Endothelial cell of umbilical vein (primary cell): ENCODE measurements at regions not wholly inside any gene's neighbourhood (a gene's known extent, or its start where the extent isn't known, plus 50 kb on each side); places are given as distances from the start of the nearest gene placed in this dataset.
A peak's percentile ranks its signal among the peaks of the same experiment; 100 is the strongest.

Experiments
- BruUV-seq: library from RNA; stranded (reverse); fragments of 400-500 nt; replicated peaks from 2 replicates; lab custom pipeline; 2021; lab: Mats Ljungman, UMichigan
- CTCF ChIA-PET: fragments of 300-600, 350-600 bp; sonication (Branson Sonifier 250); formaldehyde crosslinking; loops from one replicate; lab custom pipeline; 2021; ENCODE audit warnings: antibody characterized with exemption, inconsistent platforms; lab: Charles Lee
- POLR2A ChIA-PET: fragments of 300-600, 350-600 bp; sonication (Branson Sonifier 250); formaldehyde crosslinking; loops from one replicate; lab custom pipeline; 2021; ENCODE audit warnings: antibody characterized with exemption, inconsistent platforms; lab: Charles Lee
- DNase-seq: peaks from one replicate; pipeline ENCODE4 v3.0.0-alpha.2; 2011; ENCODE audit warnings: low read depth, low spot score
- FAIRE-seq: peaks from 2 replicates; lab custom pipeline; 2011; peaks lifted over from hg19 to GRCh38; lab: Jason Lieb, UNC
- H2AFZ ChIP-seq: 2 replicates; pipeline ENCODE4 v1.6.0; 2012; ENCODE audit warnings: low read depth, low read length, control low read depth, inconsistent platforms
- H3K27ac ChIP-seq: 2 replicates; pipeline ENCODE4 v1.5.1; 2011; ENCODE audit warnings: low read depth, mild to moderate bottlenecking, control low read depth, low read length, moderate library complexity; ENCODE audit not compliant: insufficient read depth
- H3K27me3 ChIP-seq, 2 experiments: 2 replicates each; pipeline versions ENCODE4 v1.6.0 to v1.6.1; 2011; ENCODE audit warnings: low read length in 2 of 2, mixed read lengths in 1 of 2; ENCODE audit not compliant: control insufficient read depth in 2 of 2, insufficient read depth in 2 of 2
- H3K36me3 ChIP-seq, 2 experiments: 2 replicates in 1 of 2; 3 replicates in 1 of 2; pipeline ENCODE4 v1.5.1; 2011; ENCODE audit warnings: low read length in 2 of 2, mild to moderate bottlenecking in 1 of 2, moderate library complexity in 1 of 2; ENCODE audit not compliant: control insufficient read depth in 2 of 2, insufficient read depth in 2 of 2; ENCODE audit errors: extremely low read depth in 1 of 2
- H3K4me1 ChIP-seq: 3 replicates; pipeline ENCODE4 v1.5.1; 2011; ENCODE audit warnings: mild to moderate bottlenecking, low read length; ENCODE audit not compliant: control insufficient read depth, insufficient read depth; ENCODE audit errors: extremely low read depth
- H3K4me2 ChIP-seq: 2 replicates; pipeline ENCODE4 v1.6.1; 2011; ENCODE audit warnings: low read length, control low read depth, mixed read lengths; ENCODE audit not compliant: insufficient read depth
- H3K4me3 ChIP-seq, 3 experiments: fragments of 200-600 bp in 1 of 3; sonication (generic), shearing (Covaris generic) in 1 of 3; replicated peaks in 1 of 3; 2 replicates each; pipeline ENCODE4 v1.5.1; 2011 to 2016; ENCODE audit warnings: control low read depth in 3 of 3, low read length in 3 of 3, mild to moderate bottlenecking in 2 of 3, inconsistent platforms in 1 of 3, low read depth in 1 of 3, moderate library complexity in 1 of 3; ENCODE audit not compliant: insufficient read depth in 1 of 3
- H3K79me2 ChIP-seq: 2 replicates; pipeline ENCODE4 v1.6.0; 2012; ENCODE audit warnings: low read length, inconsistent platforms; ENCODE audit not compliant: control insufficient read depth, insufficient read depth
- H3K9ac ChIP-seq: replicated peaks from 2 replicates; pipeline ENCODE3; 2011; ENCODE audit warnings: low read length, control low read depth; ENCODE audit not compliant: insufficient read depth; ENCODE audit errors: extremely low read depth
- H3K9me1 ChIP-seq: replicated peaks from 3 replicates; pipeline ENCODE4 v1.6.0; 2011; ENCODE audit warnings: mild to moderate bottlenecking, low read length; ENCODE audit not compliant: control insufficient read depth, insufficient read depth; ENCODE audit errors: extremely low read depth
- H3K9me3 ChIP-seq: replicated peaks from 2 replicates; pipeline ENCODE4 v1.5.1; 2012; ENCODE audit warnings: low read length, inconsistent platforms; ENCODE audit not compliant: control insufficient read depth, insufficient read depth
- H4K20me1 ChIP-seq: replicated peaks from 2 replicates; pipeline ENCODE3; 2011; ENCODE audit warnings: mild to moderate bottlenecking, low read length; ENCODE audit not compliant: control insufficient read depth, insufficient read depth; ENCODE audit errors: extremely low read depth
- CTCF ChIP-seq, 2 donors: IDR thresholded peaks; 1 replicate in 1 of 2; 2 replicates in 1 of 2; pipeline ENCODE4 v1.5.1; 2011; ENCODE audit warnings: low read length in 2 of 2, mild to moderate bottlenecking in 2 of 2, moderate library complexity in 2 of 2, control low read depth in 1 of 2, inconsistent platforms in 1 of 2, low read depth in 1 of 2; ENCODE audit not compliant: insufficient read depth in 1 of 2; ENCODE audit errors: extremely low read depth in 1 of 2
- EZH2 ChIP-seq: IDR thresholded peaks from 2 replicates; pipeline ENCODE4 v1.6.1; 2012; ENCODE audit warnings: borderline replicate concordance, low read depth, mild to moderate bottlenecking, moderate library complexity, low read length, inconsistent platforms; ENCODE audit not compliant: severe bottlenecking
- GATA2 ChIP-seq: IDR thresholded peaks from 2 replicates; pipeline ENCODE4 v1.7.0; 2011; ENCODE audit warnings: low read depth, mild to moderate bottlenecking, moderate library complexity, mixed read lengths, low read length; ENCODE audit not compliant: insufficient read length, insufficient read depth
- POLR2AphosphoS5 ChIP-seq: IDR thresholded peaks from 2 replicates; pipeline ENCODE4 v1.6.1; 2012; ENCODE audit warnings: low read depth, mild to moderate bottlenecking, control low read depth, low read length, moderate library complexity; ENCODE audit not compliant: insufficient read depth
- dilution Hi-C: fragments of 300-500 bp; cut with MboI; formaldehyde crosslinking; loops from one replicate; pipeline ENCODE4 v1.15.0; 2019; ENCODE audit warnings: low sequenced_read_pairs; ENCODE audit not compliant: extremely low pct_ligation_motif_present
- intact Hi-C: fragments of 100-400 bp; cut with micrococcal nuclease; formaldehyde crosslinking; loops from one replicate; pipeline ENCODE4 v1.10.0; 2022

- Histone ChIP-seq H3K79me2 (no peaks in the 10 kb centered on the region), H3K4me1 (peaks cover 4% of the 10 kb centered on the region), H3K27ac (no peak overlapping the region), H3K4me2 (no peak overlapping the region), H3K9me1 (no peaks in the 10 kb centered on the region), H3K27me3 (peaks cover 0 to 4% of the 10 kb centered on the region in 2 experiments), H4K20me1 (no peaks in the 10 kb centered on the region), H3K4me3 (no peak overlapping the region), H3K9ac (no peak overlapping the region), H3K36me3 (no peaks in the 10 kb centered on the region), H3K9me3 (no peaks in the 10 kb centered on the region), H2AFZ (no peak overlapping the region)
- TF ChIP-seq EZH2 = no peak
- TF ChIP-seq CTCF (IDR thresholded peaks at IDR 0.05; ENCODE audit: extremely low read depth in 1 of 2, insufficient read depth in 1 of 2, low read depth in 1 of 2, low read length in 2 of 2) = peak; percentile 89 to 90
- TF ChIP-seq POLR2AphosphoS5 = no peak
- no peak for TF ChIP-seq GATA2
- FAIRE-seq = peak; percentile 89
- POLR2A ChIA-PET = no interaction called here
- BruUV-seq = no TSS peak
- dilution Hi-C loops = no loop called here
- DNase-seq = peak; percentile 77
- CTCF ChIA-PET = interaction anchor here (0.6 to 3.7 kb wide), 26 partner anchors 8 to 1012 kb away, joined by 3 to 15 read pairs (median 4); no protein-coding TSS in a partner anchor
- intact Hi-C loops = loop anchor here (1.0 to 5.0 kb wide), 7 partner anchors 27 to 1012 kb away; partner anchors contain the start of gene TLE3
These were observed 275.3 kb downstream of the UACA start for GRCh38 chr15:70488002-70488605.
